GM23338 (cell line): ENCODE measurements at regions not wholly inside any gene's neighbourhood (a gene's known extent, or its start where the extent isn't known, plus 50 kb on each side); places are given as distances from the start of the nearest gene placed in this dataset.

Experiments used
- ATAC-seq: fragments of 200-7000 bp; cut with Tn5 transposase; 3 replicates; pipeline ENCODE4 v1.9.1; 2020
- DNase-seq: peaks from one replicate; pipeline ENCODE4 v3.0.0-alpha.2; 2015; ENCODE audit warnings: low spot score
- H2AFZ ChIP-seq: fragments of 200-600 bp; sonication (generic); 2 replicates; pipeline ENCODE4 v1.8.0; 2016; ENCODE audit warnings: antibody characterized with exemption, mild to moderate bottlenecking, moderate library complexity
- H3F3A ChIP-seq: fragments of 200-600 bp; sonication (generic); replicated peaks from 2 replicates; pipeline ENCODE4 v1.8.0; 2017; ENCODE audit warnings: antibody characterized with exemption, mixed run types, low read depth
- H3K27ac ChIP-seq: fragments of 200-600 bp; sonication (generic); 2 replicates; pipeline ENCODE4 v1.6.1; 2016; ENCODE audit warnings: low read depth
- H3K27me3 ChIP-seq: fragments of 200-600 bp; sonication (generic); 2 replicates; pipeline ENCODE4 v1.8.0; 2016; ENCODE audit warnings: mild to moderate bottlenecking, mixed run types, moderate library complexity; ENCODE audit not compliant: insufficient read depth
- H3K36me3 ChIP-seq: fragments of 200-600 bp; sonication (generic); 2 replicates; pipeline ENCODE4 v1.8.0; 2016; ENCODE audit warnings: mild to moderate bottlenecking; ENCODE audit not compliant: insufficient read depth
- H3K4me1 ChIP-seq: fragments of 200-600 bp; sonication (generic); 2 replicates; pipeline ENCODE4 v1.8.0; 2016; ENCODE audit warnings: mild to moderate bottlenecking, moderate library complexity; ENCODE audit not compliant: insufficient read depth
- H3K4me2 ChIP-seq: fragments of 200-600 bp; sonication (generic); 2 replicates; pipeline ENCODE4 v1.7.1; 2017; ENCODE audit warnings: mixed run types
- H3K4me3 ChIP-seq: fragments of 200-600 bp; sonication (generic); 2 replicates; pipeline ENCODE4 v1.6.1; 2016; ENCODE audit warnings: mixed run types
- H3K79me2 ChIP-seq: fragments of 200-600 bp; sonication (generic); replicated peaks from 2 replicates; pipeline ENCODE4 v1.8.0; 2017; ENCODE audit warnings: mild to moderate bottlenecking; ENCODE audit not compliant: insufficient read depth
- H3K9me2 ChIP-seq: fragments of 200-600 bp; sonication (generic); 2 replicates; pipeline ENCODE4 v1.8.0; 2017; ENCODE audit not compliant: insufficient read depth
- H4K20me1 ChIP-seq: fragments of 200-600 bp; sonication (generic); replicated peaks from 2 replicates; pipeline ENCODE4 v1.8.0; 2017; ENCODE audit warnings: mild to moderate bottlenecking; ENCODE audit not compliant: insufficient read depth
- H3K27ac Mint-ChIP-seq: 2 replicates; pipeline ENCODE4 v1.8.0; 2020; ENCODE audit warnings: inconsistent platforms, mild to moderate bottlenecking, moderate library complexity, mixed read lengths
- H3K27me3 Mint-ChIP-seq: 3 replicates; pipeline ENCODE4 v1.8.0; 2022; ENCODE audit warnings: low read depth, mild to moderate bottlenecking, moderate library complexity, mixed read lengths, inconsistent platforms; ENCODE audit not compliant: insufficient read depth, poor library complexity
- H3K36me3 Mint-ChIP-seq: 3 replicates; pipeline ENCODE4 v1.8.0; 2021; ENCODE audit warnings: low read depth, mild to moderate bottlenecking, inconsistent platforms, moderate library complexity, mixed read lengths
- H3K4me1 Mint-ChIP-seq: 3 replicates; pipeline ENCODE4 v1.8.0; 2020; ENCODE audit warnings: mild to moderate bottlenecking, inconsistent platforms, mixed read lengths
- H3K4me3 Mint-ChIP-seq: 3 replicates; pipeline ENCODE4 v1.8.0; 2021; ENCODE audit warnings: moderate library complexity, mild to moderate bottlenecking, inconsistent platforms, mixed read lengths
- H3K9me3 Mint-ChIP-seq: 3 replicates; pipeline ENCODE4 v1.8.0; 2020; ENCODE audit warnings: moderate library complexity, mild to moderate bottlenecking, inconsistent platforms, mixed read lengths
- EZH2 ChIP-seq: fragments of 200-600 bp; sonication (generic); IDR thresholded peaks from one replicate; pipeline ENCODE4 v1.8.0; 2017; ENCODE audit warnings: antibody characterized with exemption, mild to moderate bottlenecking, low read depth; ENCODE audit not compliant: unreplicated experiment
- EZH2phosphoT487 ChIP-seq: fragments of 200-600 bp; sonication (generic); IDR thresholded peaks from one replicate; pipeline ENCODE4 v1.8.1; 2018; ENCODE audit warnings: antibody characterized with exemption; ENCODE audit not compliant: unreplicated experiment
- JUNB ChIP-seq: IDR thresholded peaks from one replicate; pipeline ENCODE4 v1.6.1; 2016; ENCODE audit warnings: antibody characterized with exemption; ENCODE audit not compliant: unreplicated experiment
- NANOG ChIP-seq: IDR thresholded peaks from 2 replicates; pipeline ENCODE4 v1.6.1; 2016; ENCODE audit warnings: antibody characterized with exemption, borderline replicate concordance
- POLR2AphosphoS5 ChIP-seq: IDR thresholded peaks from 2 replicates; pipeline ENCODE4 v1.6.1; 2016; ENCODE audit warnings: antibody characterized with exemption, low read depth
- STAT1 ChIP-seq: IDR thresholded peaks from one replicate; pipeline ENCODE4 v1.6.1; 2016; ENCODE audit warnings: antibody characterized with exemption; ENCODE audit not compliant: unreplicated experiment
- ZNF114 ChIP-seq: fragments of 250-450 bp; sonication (Bioruptor Pico); IDR thresholded peaks from 2 replicates; pipeline ENCODE4 v1.5.0; 2020; ENCODE audit warnings: mild to moderate bottlenecking, moderate library complexity
- ZNF331 ChIP-seq: fragments of 250-450 bp; sonication (Bioruptor Pico); IDR thresholded peaks from 2 replicates; pipeline ENCODE4 v1.5.0; 2020; ENCODE audit warnings: low read depth, mild to moderate bottlenecking, moderate library complexity
- TF ChIP-seq, protein P1 (sequence below), 2 experiments: fragments of 200-600 bp in 1 of 2; sonication (generic) in 1 of 2; conservative IDR thresholded peaks; 2 replicates each; pipeline versions ENCODE4 v1.5.1 to v1.6.1; 2016 to 2017; ENCODE audit warnings: antibody characterized with exemption in 2 of 2, low read depth in 2 of 2, mild to moderate bottlenecking in 2 of 2, moderate library complexity in 1 of 2
- TF ChIP-seq, protein P2 (sequence below): IDR thresholded peaks from 2 replicates; pipeline ENCODE4 v1.6.1; 2016; ENCODE audit warnings: antibody characterized with exemption
- TF ChIP-seq, protein P3 (sequence below): IDR thresholded peaks from one replicate; pipeline ENCODE4 v1.6.1; 2018; ENCODE audit warnings: antibody characterized with exemption; ENCODE audit not compliant: unreplicated experiment

DNA sequence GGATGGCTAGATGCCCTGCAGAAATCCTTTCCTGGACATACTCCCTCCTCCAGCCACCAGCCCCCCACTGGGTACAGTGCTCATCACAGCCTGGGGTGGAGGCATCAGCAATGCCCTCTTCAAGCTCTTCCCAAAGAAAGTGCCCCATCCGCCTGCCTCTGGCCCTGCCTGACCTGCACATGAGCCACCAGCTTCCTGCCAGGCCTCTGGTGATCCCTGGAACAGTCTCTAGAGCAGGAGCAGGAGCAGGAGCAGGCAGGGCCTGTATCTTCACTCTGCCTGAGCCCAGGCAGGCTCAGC is 54.1 kb upstream of the CAB39 start:
- Mint-ChIP-seq H3K9me3 (no peaks in the 10 kb centered on the region), H3K36me3 (no peaks in the 10 kb centered on the region), H3K27me3 (peaks cover 10% of the 10 kb centered on the region), H3K4me3 (no peak overlapping the region), H3K27ac (no peak overlapping the region), H3K4me1 (peaks cover 33% of the 10 kb centered on the region)
- H3K36me3 ChIP-seq, result no peaks in the 10 kb centered on the region
- no peak overlapping the region for H3K4me2 ChIP-seq
- H3K27ac ChIP-seq, result no peak overlapping the region
- no peaks in the 10 kb centered on the region for H3K27me3 ChIP-seq
- no peaks in the 10 kb centered on the region for H3K9me2 ChIP-seq
- DNase-seq (no peak), ATAC-seq (no peak)
- H4K20me1 ChIP-seq, result no peaks in the 10 kb centered on the region
- no peaks in the 10 kb centered on the region for H3F3A ChIP-seq
- no peaks in the 10 kb centered on the region for H3K79me2 ChIP-seq
- peaks cover 8% of the 10 kb centered on the region for H3K4me1 ChIP-seq
- H2AFZ ChIP-seq, result no peak overlapping the region
- TF ChIP-seq POLR2AphosphoS5 (no peak), ZNF114 (CRISPR knock-in tag) (no peak), NANOG (no peak), EZH2 (no peak), EZH2phosphoT487 (no peak), STAT1 (no peak), ZNF331 (CRISPR knock-in tag) (no peak)
- TF ChIP-seq, protein P1, sequence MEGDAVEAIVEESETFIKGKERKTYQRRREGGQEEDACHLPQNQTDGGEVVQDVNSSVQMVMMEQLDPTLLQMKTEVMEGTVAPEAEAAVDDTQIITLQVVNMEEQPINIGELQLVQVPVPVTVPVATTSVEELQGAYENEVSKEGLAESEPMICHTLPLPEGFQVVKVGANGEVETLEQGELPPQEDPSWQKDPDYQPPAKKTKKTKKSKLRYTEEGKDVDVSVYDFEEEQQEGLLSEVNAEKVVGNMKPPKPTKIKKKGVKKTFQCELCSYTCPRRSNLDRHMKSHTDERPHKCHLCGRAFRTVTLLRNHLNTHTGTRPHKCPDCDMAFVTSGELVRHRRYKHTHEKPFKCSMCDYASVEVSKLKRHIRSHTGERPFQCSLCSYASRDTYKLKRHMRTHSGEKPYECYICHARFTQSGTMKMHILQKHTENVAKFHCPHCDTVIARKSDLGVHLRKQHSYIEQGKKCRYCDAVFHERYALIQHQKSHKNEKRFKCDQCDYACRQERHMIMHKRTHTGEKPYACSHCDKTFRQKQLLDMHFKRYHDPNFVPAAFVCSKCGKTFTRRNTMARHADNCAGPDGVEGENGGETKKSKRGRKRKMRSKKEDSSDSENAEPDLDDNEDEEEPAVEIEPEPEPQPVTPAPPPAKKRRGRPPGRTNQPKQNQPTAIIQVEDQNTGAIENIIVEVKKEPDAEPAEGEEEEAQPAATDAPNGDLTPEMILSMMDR (conservative IDR thresholded peaks at IDR 0.05; ENCODE audit: low read depth in 2 of 2), result no peak
- TF ChIP-seq, protein P2, sequence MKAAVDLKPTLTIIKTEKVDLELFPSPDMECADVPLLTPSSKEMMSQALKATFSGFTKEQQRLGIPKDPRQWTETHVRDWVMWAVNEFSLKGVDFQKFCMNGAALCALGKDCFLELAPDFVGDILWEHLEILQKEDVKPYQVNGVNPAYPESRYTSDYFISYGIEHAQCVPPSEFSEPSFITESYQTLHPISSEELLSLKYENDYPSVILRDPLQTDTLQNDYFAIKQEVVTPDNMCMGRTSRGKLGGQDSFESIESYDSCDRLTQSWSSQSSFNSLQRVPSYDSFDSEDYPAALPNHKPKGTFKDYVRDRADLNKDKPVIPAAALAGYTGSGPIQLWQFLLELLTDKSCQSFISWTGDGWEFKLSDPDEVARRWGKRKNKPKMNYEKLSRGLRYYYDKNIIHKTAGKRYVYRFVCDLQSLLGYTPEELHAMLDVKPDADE, result no peak
- no peak overlapping the region for H3K4me3 ChIP-seq

DNA sequence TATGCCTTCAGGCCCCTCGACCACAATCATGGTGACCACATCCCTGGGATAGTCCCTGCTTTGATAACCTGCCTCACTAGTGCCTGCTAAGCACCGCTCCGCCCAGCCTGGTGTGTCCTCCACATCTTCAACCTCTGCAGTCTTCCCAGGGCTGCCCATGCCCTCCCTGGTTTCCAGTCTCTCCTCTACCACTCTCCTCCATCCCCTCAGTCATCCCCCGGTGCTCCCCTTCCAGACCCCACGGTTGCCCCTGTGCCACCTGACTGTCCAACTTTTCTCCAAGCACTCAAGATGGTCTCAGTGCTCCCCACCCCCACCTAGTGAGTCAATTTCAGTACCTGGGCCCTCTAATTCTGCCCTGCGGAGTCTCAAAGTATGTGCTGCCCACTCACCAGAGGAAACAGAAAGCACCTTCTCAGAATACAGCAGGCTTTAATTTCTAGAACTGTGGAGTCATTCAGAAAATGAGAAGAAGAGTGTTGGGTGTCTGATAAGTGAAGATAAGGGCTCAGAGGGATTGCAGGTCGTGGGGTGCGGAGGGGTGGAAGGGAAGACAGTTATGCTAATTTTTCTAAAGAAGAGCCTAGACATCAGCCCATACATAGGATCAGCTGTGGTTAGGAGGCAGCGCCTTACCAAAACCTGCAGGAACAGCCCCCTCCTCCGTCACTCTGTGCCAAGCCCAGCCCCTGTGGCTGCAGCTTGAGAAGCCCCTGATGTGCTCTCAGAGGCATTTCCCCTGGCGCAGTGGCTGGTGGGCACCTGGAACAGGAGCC is 53.6 kb upstream of the CAB39 start:
- Histone ChIP-seq H3K4me1 (peaks cover 8% of the 10 kb centered on the region), H3K27ac (no peak overlapping the region), H3K4me3 (no peak overlapping the region), H4K20me1 (no peaks in the 10 kb centered on the region), H3K36me3 (no peaks in the 10 kb centered on the region), H3K79me2 (no peaks in the 10 kb centered on the region), H3K27me3 (no peaks in the 10 kb centered on the region), H3F3A (no peaks in the 10 kb centered on the region), H2AFZ (no peak overlapping the region), H3K9me2 (no peaks in the 10 kb centered on the region), H3K4me2 (no peak overlapping the region)
- H3K36me3 Mint-ChIP-seq, result no peaks in the 10 kb centered on the region
- no peaks in the 10 kb centered on the region for H3K9me3 Mint-ChIP-seq
- peaks cover 12% of the 10 kb centered on the region for H3K27me3 Mint-ChIP-seq
- DNase-seq (no peak), ATAC-seq (no peak)
- H3K4me1 Mint-ChIP-seq, result peaks cover 31% of the 10 kb centered on the region
- no peak overlapping the region for H3K27ac Mint-ChIP-seq
- no peak overlapping the region for H3K4me3 Mint-ChIP-seq
- no peak for TF ChIP-seq EZH2
- no peak for TF ChIP-seq JUNB
- TF ChIP-seq, protein P1 (conservative IDR thresholded peaks at IDR 0.05; ENCODE audit: low read depth in 2 of 2), result no peak
- TF ChIP-seq ZNF114 (CRISPR knock-in tag), result no peak
- TF ChIP-seq, protein P2, result no peak
- TF ChIP-seq, protein P3, sequence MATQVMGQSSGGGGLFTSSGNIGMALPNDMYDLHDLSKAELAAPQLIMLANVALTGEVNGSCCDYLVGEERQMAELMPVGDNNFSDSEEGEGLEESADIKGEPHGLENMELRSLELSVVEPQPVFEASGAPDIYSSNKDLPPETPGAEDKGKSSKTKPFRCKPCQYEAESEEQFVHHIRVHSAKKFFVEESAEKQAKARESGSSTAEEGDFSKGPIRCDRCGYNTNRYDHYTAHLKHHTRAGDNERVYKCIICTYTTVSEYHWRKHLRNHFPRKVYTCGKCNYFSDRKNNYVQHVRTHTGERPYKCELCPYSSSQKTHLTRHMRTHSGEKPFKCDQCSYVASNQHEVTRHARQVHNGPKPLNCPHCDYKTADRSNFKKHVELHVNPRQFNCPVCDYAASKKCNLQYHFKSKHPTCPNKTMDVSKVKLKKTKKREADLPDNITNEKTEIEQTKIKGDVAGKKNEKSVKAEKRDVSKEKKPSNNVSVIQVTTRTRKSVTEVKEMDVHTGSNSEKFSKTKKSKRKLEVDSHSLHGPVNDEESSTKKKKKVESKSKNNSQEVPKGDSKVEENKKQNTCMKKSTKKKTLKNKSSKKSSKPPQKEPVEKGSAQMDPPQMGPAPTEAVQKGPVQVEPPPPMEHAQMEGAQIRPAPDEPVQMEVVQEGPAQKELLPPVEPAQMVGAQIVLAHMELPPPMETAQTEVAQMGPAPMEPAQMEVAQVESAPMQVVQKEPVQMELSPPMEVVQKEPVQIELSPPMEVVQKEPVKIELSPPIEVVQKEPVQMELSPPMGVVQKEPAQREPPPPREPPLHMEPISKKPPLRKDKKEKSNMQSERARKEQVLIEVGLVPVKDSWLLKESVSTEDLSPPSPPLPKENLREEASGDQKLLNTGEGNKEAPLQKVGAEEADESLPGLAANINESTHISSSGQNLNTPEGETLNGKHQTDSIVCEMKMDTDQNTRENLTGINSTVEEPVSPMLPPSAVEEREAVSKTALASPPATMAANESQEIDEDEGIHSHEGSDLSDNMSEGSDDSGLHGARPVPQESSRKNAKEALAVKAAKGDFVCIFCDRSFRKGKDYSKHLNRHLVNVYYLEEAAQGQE, result no peak
- TF ChIP-seq ZNF331 (CRISPR knock-in tag), result no peak
- TF ChIP-seq NANOG, result no peak
